ENCODE measurements at regions not wholly inside any gene's neighbourhood (a gene's known extent, or its start where the extent isn't known, plus 50 kb on each side); places are given as distances from the start of the nearest gene placed in this dataset.

- DNase-seq (no peak), ATAC-seq (replicated peaks) (no peak)
- Mint-ChIP-seq H3K4me3 (no peak overlapping the region), H3K36me3 (no peaks in the 10 kb centered on the region), H3K27me3 (no peaks in the 10 kb centered on the region), H3K27ac (no peak overlapping the region), H3K4me1 (no peaks in the 10 kb centered on the region), H3K9me3 (no peaks in the 10 kb centered on the region)
These were observed 203.8 kb upstream of the SEMA6D start for GRCh38 chr15:47513471-47513870.

GRCh38 chr15:47514200-47514652 lies 203.1 kb upstream of the SEMA6D start:
- Mint-ChIP-seq H3K27ac (no peak overlapping the region), H3K4me3 (no peak overlapping the region), H3K36me3 (no peaks in the 10 kb centered on the region), H3K4me1 (no peaks in the 10 kb centered on the region), H3K9me3 (no peaks in the 10 kb centered on the region), H3K27me3 (no peaks in the 10 kb centered on the region)
- ATAC-seq (replicated peaks) (no peak), DNase-seq (no peak)

- H3K27me3 Mint-ChIP-seq, result no peaks in the 10 kb centered on the region
- H3K4me1 Mint-ChIP-seq, result no peaks in the 10 kb centered on the region
- H3K9me3 Mint-ChIP-seq, result no peaks in the 10 kb centered on the region
- no peaks in the 10 kb centered on the region for H3K36me3 Mint-ChIP-seq
- ATAC-seq (replicated peaks) (no peak), DNase-seq (no peak)
- no peak overlapping the region for H3K27ac Mint-ChIP-seq
- H3K4me3 Mint-ChIP-seq, result no peak overlapping the region
These were observed 200.7 kb upstream of the SEMA6D start for GRCh38 chr15:47516558-47516957.

GRCh38 chr15:47516972-47517371 lies 200.3 kb upstream of the SEMA6D start:
- DNase-seq (no peak), ATAC-seq (replicated peaks) (no peak)
- Mint-ChIP-seq H3K27ac (no peak overlapping the region), H3K4me3 (no peak overlapping the region), H3K4me1 (no peaks in the 10 kb centered on the region), H3K27me3 (no peaks in the 10 kb centered on the region), H3K9me3 (no peaks in the 10 kb centered on the region), H3K36me3 (no peaks in the 10 kb centered on the region)

GRCh38 chr15:47517737-47518136 lies 199.6 kb upstream of the SEMA6D start:
- Mint-ChIP-seq H3K4me3 (no peak overlapping the region), H3K9me3 (no peaks in the 10 kb centered on the region), H3K4me1 (no peaks in the 10 kb centered on the region), H3K27me3 (no peaks in the 10 kb centered on the region), H3K27ac (no peak overlapping the region), H3K36me3 (no peaks in the 10 kb centered on the region)
- no peak for ATAC-seq (replicated peaks)
- no peak for DNase-seq

GRCh38 chr15:47523681-47524475 lies 193.4 kb upstream of the SEMA6D start:
- Mint-ChIP-seq H3K27ac (no peak overlapping the region), H3K36me3 (no peaks in the 10 kb centered on the region), H3K4me1 (peaks cover 0 to 2% of the 10 kb centered on the region in 2 donors), H3K9me3 (no peaks in the 10 kb centered on the region), H3K27me3 (no peaks in the 10 kb centered on the region), H3K4me3 (no peak overlapping the region)
- DNase-seq (no peak), ATAC-seq (replicated peaks) (no peak)

GRCh38 chr15:47529241-47529640 lies 188.1 kb upstream of the SEMA6D start:
- H3K36me3 Mint-ChIP-seq, result no peaks in the 10 kb centered on the region
- no peak overlapping the region for H3K27ac Mint-ChIP-seq
- ATAC-seq (replicated peaks), result no peak
- DNase-seq, result no peak
- no peaks in the 10 kb centered on the region for H3K4me1 Mint-ChIP-seq
- H3K4me3 Mint-ChIP-seq, result no peak overlapping the region
- no peaks in the 10 kb centered on the region for H3K27me3 Mint-ChIP-seq
- no peaks in the 10 kb centered on the region for H3K9me3 Mint-ChIP-seq

GRCh38 chr15:47534673-47535072 lies 182.6 kb upstream of the SEMA6D start:
- Mint-ChIP-seq H3K9me3 (no peaks in the 10 kb centered on the region), H3K4me1 (no peaks in the 10 kb centered on the region), H3K4me3 (no peak overlapping the region), H3K27me3 (no peaks in the 10 kb centered on the region), H3K36me3 (no peaks in the 10 kb centered on the region), H3K27ac (no peak overlapping the region)
- DNase-seq, result no peak
- ATAC-seq (replicated peaks), result no peak

GRCh38 chr15:47541562-47541961 lies 175.7 kb upstream of the SEMA6D start:
- Mint-ChIP-seq H3K9me3 (peaks cover 4% of the 10 kb centered on the region in 2 donors), H3K27ac (no peak overlapping the region), H3K4me3 (no peak overlapping the region), H3K27me3 (no peaks in the 10 kb centered on the region), H3K4me1 (no peaks in the 10 kb centered on the region), H3K36me3 (no peaks in the 10 kb centered on the region)
- DNase-seq, result no peak
- no peak for ATAC-seq (replicated peaks)

GRCh38 chr15:47542312-47542989 lies 174.9 kb upstream of the SEMA6D start:
- DNase-seq (no peak), ATAC-seq (replicated peaks) (no peak)
- Mint-ChIP-seq H3K9me3 (peaks cover 4% of the 10 kb centered on the region in 2 donors), H3K27ac (no peak overlapping the region), H3K36me3 (no peaks in the 10 kb centered on the region), H3K4me3 (no peak overlapping the region), H3K27me3 (no peaks in the 10 kb centered on the region), H3K4me1 (no peaks in the 10 kb centered on the region)

- no peaks in the 10 kb centered on the region for H3K27me3 Mint-ChIP-seq
- peaks cover 4% of the 10 kb centered on the region in 2 donors for H3K9me3 Mint-ChIP-seq
- H3K27ac Mint-ChIP-seq, result no peak overlapping the region
- H3K4me1 Mint-ChIP-seq, result no peaks in the 10 kb centered on the region
- ATAC-seq (replicated peaks), result no peak
- DNase-seq, result no peak
- H3K36me3 Mint-ChIP-seq, result no peaks in the 10 kb centered on the region
- H3K4me3 Mint-ChIP-seq, result no peak overlapping the region
These were observed 169.1 kb upstream of the SEMA6D start for GRCh38 chr15:47548231-47548630.

GRCh38 chr15:47548986-47549385 lies 168.3 kb upstream of the SEMA6D start:
- H3K9me3 Mint-ChIP-seq, result peaks cover 2 to 4% of the 10 kb centered on the region in 2 donors
- no peaks in the 10 kb centered on the region for H3K4me1 Mint-ChIP-seq
- H3K4me3 Mint-ChIP-seq, result no peak overlapping the region

GRCh38 chr15:47551079-47551478 lies 166.2 kb upstream of the SEMA6D start:
- no peaks in the 10 kb centered on the region for H3K36me3 Mint-ChIP-seq
- no peak overlapping the region for H3K4me3 Mint-ChIP-seq
- no peaks in the 10 kb centered on the region for H3K4me1 Mint-ChIP-seq
- ATAC-seq (replicated peaks) (no peak), DNase-seq (no peak)
- H3K27me3 Mint-ChIP-seq, result no peaks in the 10 kb centered on the region
- H3K9me3 Mint-ChIP-seq, result no peaks in the 10 kb centered on the region
- no peak overlapping the region for H3K27ac Mint-ChIP-seq

More at GRCh38 chr15:47548986-47549385, 168.3 kb upstream of the SEMA6D start:
- ATAC-seq (replicated peaks) (no peak), DNase-seq (no peak)
- Mint-ChIP-seq H3K36me3 (no peaks in the 10 kb centered on the region), H3K27me3 (no peaks in the 10 kb centered on the region), H3K27ac (no peak overlapping the region)

- DNase-seq (no peak), ATAC-seq (replicated peaks) (no peak)
- Mint-ChIP-seq H3K9me3 (no peaks in the 10 kb centered on the region), H3K4me3 (no peak overlapping the region), H3K4me1 (no peaks in the 10 kb centered on the region), H3K27me3 (no peaks in the 10 kb centered on the region), H3K27ac (no peak overlapping the region), H3K36me3 (no peaks in the 10 kb centered on the region)
These were observed 165.8 kb upstream of the SEMA6D start for GRCh38 chr15:47551546-47551945.

GRCh38 chr15:47552978-47553608 lies 164.2 kb upstream of the SEMA6D start:
- Mint-ChIP-seq H3K9me3 (no peaks in the 10 kb centered on the region), H3K4me1 (no peaks in the 10 kb centered on the region), H3K36me3 (no peaks in the 10 kb centered on the region), H3K4me3 (no peak overlapping the region), H3K27ac (no peak overlapping the region), H3K27me3 (no peaks in the 10 kb centered on the region)
- DNase-seq (no peak), ATAC-seq (replicated peaks) (no peak)
